ENCODE measurements at regions not wholly inside any gene's neighbourhood (a gene's known extent, or its start where the extent isn't known, plus 50 kb on each side); places are given as distances from the start of the nearest gene placed in this dataset.

GRCh38 chr19:30068528-30069395 is 126.7 kb downstream of the URI1 start:
- ChIA-PET CTCF (interaction anchor here (1.1 kb wide), 1 partner anchor 532 kb away, joined by 3 read pairs; no protein-coding TSS in a partner anchor), POLR2A (no interaction called here), RAD21 (ENCODE audit: unreplicated experiment) (no interaction called here), SMC1A (ENCODE audit: uncharacterized antibody, unreplicated experiment) (no interaction called here)
- FAIRE-seq (no peak), DNase-seq (ENCODE audit: low read depth, low spot score) (no peak), ATAC-seq (no peak)
- Histone ChIP-seq H3K4me2 (ENCODE audit: control insufficient read depth, insufficient read depth) (no peak overlapping the region), H3K4me1 (ENCODE audit: control insufficient read depth, insufficient read depth, low read length) (no peaks in the 10 kb centered on the region), H3K9me3 (replicated peaks; ENCODE audit: control insufficient read depth, insufficient read depth, low read length) (no peaks in the 10 kb centered on the region), H3K4me3 (no peak overlapping the region), H3K9ac (ENCODE audit: control insufficient read depth, insufficient read depth, low read length) (no peak overlapping the region), H2AFZ (ENCODE audit: control insufficient read depth, low read depth, low read length) (no peak overlapping the region), H3K27ac (ENCODE audit: control insufficient read depth, insufficient read depth) (no peak overlapping the region), H3K36me3 (ENCODE audit: control insufficient read depth in 2 of 2, insufficient read depth in 2 of 2, low read length in 1 of 2) (no peaks in the 10 kb centered on the region), H3K79me2 (ENCODE audit: control insufficient read depth, insufficient read depth, low read length) (no peaks in the 10 kb centered on the region), H4K20me1 (ENCODE audit: control insufficient read depth, insufficient read depth) (no peaks in the 10 kb centered on the region), H3K27me3 (replicated peaks in 1 of 2; ENCODE audit: control insufficient read depth in 2 of 2, insufficient read depth in 2 of 2, low read length in 1 of 2) (no peaks in the 10 kb centered on the region; a peak in 1 of 4 replicates)
- intact Hi-C loops (cut with micrococcal nuclease; ENCODE audit: unreplicated experiment) (no loop called here), in situ Hi-C loops (cut with MboI) (no loop called here)
- WGBS (ENCODE audit: insufficient coverage, insufficient replicate concordance, low lambda C conversion rate, missing lambda C conversion rate) = 11% methylated on average over 2 of the region's 2 CpGs
- no peak for TF ChIP-seq ZNF592 (IDR thresholded peaks at IDR 0.05)
- no TSS peak for BruUV-seq (replicated peaks)
